NCI-H2107 (cell line): ENCODE measurements at regions not wholly inside any gene's neighbourhood (a gene's known extent, or its start where the extent isn't known, plus 50 kb on each side); places are given as distances from the start of the nearest gene placed in this dataset.
"Not testable (repeated sequence)": the region's sequence is repeated elsewhere in the genome, so short reads cannot be mapped to it uniquely, and the experiment has no call there.

ENCODE experiments used
- DNase-seq: peaks from one replicate; lab custom pipeline; 2025; lab: John Stamatoyannopoulos, UW

- no peak for DNase-seq
Measured at GRCh38 chr3:144524531-144524930, 552.9 kb downstream of the DIPK2A start.

GRCh38 chr3:144529566-144529965 is 557.9 kb downstream of the DIPK2A start:
- DNase-seq, result no peak

GRCh38 chr3:144544871-144545270 is 573.2 kb downstream of the DIPK2A start:
- DNase-seq, result no peak

- DNase-seq, result no peak
Measured at GRCh38 chr3:144546539-144546938, 574.9 kb downstream of the DIPK2A start.

- DNase-seq, result no peak
Measured at GRCh38 chr3:144548346-144548745, 576.7 kb downstream of the DIPK2A start.

- DNase-seq, result no peak
Measured at GRCh38 chr3:144549166-144549565, 577.5 kb downstream of the DIPK2A start.

GRCh38 chr3:144552346-144553057 is 580.9 kb downstream of the DIPK2A start:
- no peak for DNase-seq

GRCh38 chr3:144553301-144553700 is 581.7 kb downstream of the DIPK2A start:
- DNase-seq, result no peak

- no peak for DNase-seq
Measured at GRCh38 chr3:144554889-144555288, 583.3 kb downstream of the DIPK2A start.

GRCh38 chr3:144556392-144556791 is 584.8 kb downstream of the DIPK2A start:
- no peak for DNase-seq

- DNase-seq, result no peak
Measured at GRCh38 chr3:144557515-144557914, 585.9 kb downstream of the DIPK2A start.

- DNase-seq, result no peak
Measured at GRCh38 chr3:144564011-144564410, 592.4 kb downstream of the DIPK2A start.

GRCh38 chr3:144566320-144566719 is 594.7 kb downstream of the DIPK2A start:
- no peak for DNase-seq

GRCh38 chr3:144569651-144570050 is 598.0 kb downstream of the DIPK2A start:
- no peak for DNase-seq

GRCh38 chr3:144583871-144584270 is 612.2 kb downstream of the DIPK2A start:
- no peak for DNase-seq

GRCh38 chr3:144585408-144585807 is 613.8 kb downstream of the DIPK2A start:
- no peak for DNase-seq

GRCh38 chr3:144585953-144586352 is 614.3 kb downstream of the DIPK2A start:
- no peak for DNase-seq

- no peak for DNase-seq
Measured at GRCh38 chr3:144586382-144586781, 614.8 kb downstream of the DIPK2A start.

- DNase-seq, result no peak
Measured at GRCh38 chr3:144590854-144591253, 619.2 kb downstream of the DIPK2A start.

GRCh38 chr3:144593881-144594280 is 622.3 kb downstream of the DIPK2A start:
- no peak for DNase-seq

- DNase-seq, result not testable (repeated sequence)
Measured at GRCh38 chr3:144620236-144620635, 648.6 kb downstream of the DIPK2A start.

- no peak for DNase-seq
Measured at GRCh38 chr3:144622845-144623244, 651.2 kb downstream of the DIPK2A start.

- no peak for DNase-seq
Measured at GRCh38 chr3:144624656-144625055, 653.0 kb downstream of the DIPK2A start.

GRCh38 chr3:144626835-144627234 is 655.2 kb downstream of the DIPK2A start:
- no peak for DNase-seq
